ENCODE measurements at regions not wholly inside any gene's neighbourhood (a gene's known extent, or its start where the extent isn't known, plus 50 kb on each side); places are given as distances from the start of the nearest gene placed in this dataset.

DNA sequence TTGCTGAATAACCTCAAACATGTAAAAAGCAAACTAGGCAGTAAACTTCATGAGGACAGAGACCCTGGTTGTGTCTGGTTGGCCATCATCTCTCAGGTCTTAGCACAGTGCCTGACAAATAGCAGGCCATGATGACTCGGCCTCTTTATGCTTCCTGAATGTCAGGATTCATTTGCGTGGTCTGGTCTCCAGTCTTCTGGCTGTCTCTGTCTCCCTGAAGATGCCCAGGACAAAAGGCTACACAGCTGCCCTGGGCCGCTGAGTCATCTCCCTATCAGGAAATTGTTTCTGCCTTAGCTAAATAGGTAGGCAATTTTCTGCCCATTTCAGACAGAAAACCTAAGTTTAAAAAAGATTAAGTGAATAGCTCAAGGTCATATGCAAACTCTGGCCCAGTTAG is 84.1 kb upstream of the FNDC3A start:
- DNase-seq (ENCODE audit: low spot score) = no peak

DNA sequence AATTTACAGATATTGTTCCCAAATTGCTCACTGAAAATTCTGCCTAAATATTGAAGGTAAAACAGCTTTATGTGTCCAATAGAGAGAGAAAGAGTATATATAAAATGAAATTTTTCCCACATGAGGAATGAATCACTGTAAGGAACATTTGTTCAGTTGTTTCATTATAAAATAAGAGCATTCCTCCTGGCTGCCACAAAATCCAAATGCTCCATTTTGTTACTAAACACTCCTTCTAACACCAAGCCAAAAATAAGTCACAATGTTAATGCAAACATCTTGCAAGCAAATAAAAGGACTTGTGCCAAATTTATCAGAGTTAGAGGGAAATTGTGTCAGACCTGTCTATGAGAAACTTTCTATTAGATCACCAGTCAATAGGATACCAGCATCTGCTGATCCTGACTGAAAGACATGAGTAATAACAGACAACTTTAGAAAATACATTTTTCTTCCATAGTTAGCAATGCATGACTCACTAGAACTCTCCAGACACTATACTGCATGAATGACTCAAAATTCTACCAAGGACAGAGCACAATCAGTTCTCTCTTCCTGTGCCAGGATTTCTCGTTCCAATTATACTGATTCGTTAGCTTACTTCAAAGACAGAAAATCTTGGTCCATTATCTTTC is 83.5 kb upstream of the FNDC3A start:
- DNase-seq (ENCODE audit: low spot score) = no peak

GRCh38 chr13:48892688-48893075 is 83.0 kb upstream of the FNDC3A start:
- no peak for DNase-seq (ENCODE audit: low spot score)

- DNase-seq (ENCODE audit: low spot score) = no peak
Observed at GRCh38 chr13:48896312-48896711, 79.4 kb upstream of the FNDC3A start.

DNA sequence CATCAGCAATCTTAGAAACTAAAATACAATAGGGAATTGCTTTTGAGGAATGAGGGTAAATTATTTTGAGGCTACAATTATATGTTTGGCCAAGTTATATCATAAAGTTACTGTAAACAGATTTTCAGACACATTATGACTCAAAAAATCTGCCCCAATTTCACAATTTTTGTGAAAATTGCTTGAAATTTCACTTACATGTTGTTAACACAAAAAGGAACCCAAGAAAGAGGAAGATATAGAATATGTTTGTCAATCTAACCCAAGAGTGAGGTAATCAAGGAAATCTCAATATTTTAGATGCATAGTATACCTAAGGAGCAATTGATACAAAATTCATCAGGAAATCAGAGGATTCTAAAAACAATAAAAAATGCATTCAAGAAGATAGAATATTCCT is 73.9 kb upstream of the FNDC3A start:
- no peak for DNase-seq (ENCODE audit: low spot score)

DNA sequence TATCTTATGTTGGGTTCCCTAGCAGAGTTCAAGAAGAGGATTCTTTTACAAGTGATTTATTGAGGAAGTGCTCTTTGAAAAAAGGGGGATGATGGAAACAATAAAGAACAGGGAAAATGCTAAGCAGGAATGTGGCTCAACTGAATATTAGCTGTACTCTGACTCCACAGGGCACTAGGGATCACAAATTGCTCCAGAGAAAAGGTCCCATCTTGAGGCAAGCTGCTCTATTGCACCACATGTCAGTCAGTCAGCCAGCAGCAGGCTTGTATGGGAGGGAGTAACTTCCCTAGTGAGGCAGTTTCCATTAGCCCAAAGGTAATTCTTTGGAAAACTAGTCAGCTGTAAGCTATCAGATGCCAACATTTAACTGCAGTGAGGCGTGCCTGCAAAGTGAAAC is 73.3 kb upstream of the FNDC3A start:
- DNase-seq (ENCODE audit: low spot score) = no peak

DNA sequence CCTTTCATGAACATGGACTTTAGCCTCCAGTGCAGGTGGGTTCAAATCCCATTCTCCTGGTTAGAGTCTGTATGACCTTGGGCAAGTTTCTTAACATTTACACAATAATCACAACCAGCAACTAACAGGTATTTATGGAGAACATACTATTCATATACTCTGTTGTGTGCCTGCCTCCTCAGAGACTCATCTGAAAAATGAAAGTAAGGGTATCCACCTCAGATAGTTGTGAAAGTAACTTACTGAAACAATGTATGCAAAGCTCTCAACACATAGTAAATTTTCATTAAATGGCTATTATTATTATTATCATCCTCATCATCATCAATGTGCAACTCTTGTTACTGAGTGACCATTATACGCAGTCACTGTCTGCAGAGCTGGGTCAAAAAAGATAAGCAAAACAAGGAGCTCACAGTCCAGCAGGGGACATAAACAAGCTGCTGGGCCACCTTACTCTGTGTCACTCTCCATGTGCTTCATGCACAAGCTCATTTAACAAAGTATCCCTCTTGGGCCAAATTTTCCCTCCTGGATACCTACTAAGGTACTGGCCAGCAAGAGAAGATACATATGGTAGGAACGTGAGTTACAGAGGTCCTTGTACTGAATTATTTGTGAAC is 70.9 kb upstream of the FNDC3A start:
- DNase-seq (ENCODE audit: low spot score) = no peak

GRCh38 chr13:48906200-48906599 is 69.5 kb upstream of the FNDC3A start:
- no peak for DNase-seq (ENCODE audit: low spot score)

DNA sequence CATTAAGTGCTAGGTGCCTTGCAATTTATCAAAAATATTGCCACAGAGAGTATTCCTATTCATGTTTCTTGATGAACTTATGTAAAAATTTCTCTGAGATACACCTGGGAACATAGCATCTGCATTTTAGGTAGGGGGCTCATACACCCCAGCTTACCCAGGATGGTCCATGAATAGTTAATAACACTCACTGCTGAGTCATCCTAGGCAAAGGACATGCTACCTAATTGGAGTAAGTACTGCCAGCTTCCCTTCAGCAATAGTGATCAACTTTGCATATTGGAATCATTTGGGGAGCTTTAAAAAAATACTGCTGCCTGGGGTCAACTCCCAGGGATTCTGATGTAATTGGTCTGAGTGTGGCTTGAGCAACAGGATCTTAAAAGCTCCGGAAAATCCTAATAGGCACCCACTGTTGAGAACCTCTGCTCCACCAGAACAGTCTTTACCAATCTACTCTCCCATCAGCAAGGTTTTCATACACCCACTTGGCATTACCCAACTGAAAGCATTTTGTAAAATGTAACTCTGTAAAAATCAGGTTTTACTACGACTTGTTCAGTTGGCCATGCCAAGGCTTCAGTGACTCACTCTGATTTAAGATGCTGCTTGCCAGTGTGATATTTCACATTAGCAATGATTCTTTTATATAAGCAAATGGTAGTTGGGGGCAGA is 67.2 kb upstream of the FNDC3A start:
- no peak for DNase-seq (ENCODE audit: low spot score)

- DNase-seq (ENCODE audit: low spot score) = no peak
Observed at GRCh38 chr13:48909056-48909389, 66.7 kb upstream of the FNDC3A start.

DNA sequence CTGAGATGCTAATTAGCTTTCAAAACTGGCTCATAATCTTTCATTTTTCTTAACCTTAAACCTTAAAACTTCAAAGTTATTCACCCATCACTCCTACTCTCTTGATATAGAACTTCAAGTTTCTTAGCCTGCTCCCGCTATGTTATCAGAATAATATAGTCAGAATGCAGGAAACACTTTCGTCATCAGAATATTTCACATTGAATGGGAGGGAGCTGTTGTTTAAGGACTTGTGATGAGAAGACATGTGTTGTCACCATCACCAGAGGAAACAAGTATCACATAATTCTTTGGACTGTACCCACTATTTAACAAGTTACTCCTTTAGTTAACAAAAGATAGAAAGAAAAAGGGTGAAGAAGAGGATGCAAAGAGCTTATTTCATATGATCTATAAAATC is 65.0 kb upstream of the FNDC3A start:
- no peak for DNase-seq (ENCODE audit: low spot score)

DNA sequence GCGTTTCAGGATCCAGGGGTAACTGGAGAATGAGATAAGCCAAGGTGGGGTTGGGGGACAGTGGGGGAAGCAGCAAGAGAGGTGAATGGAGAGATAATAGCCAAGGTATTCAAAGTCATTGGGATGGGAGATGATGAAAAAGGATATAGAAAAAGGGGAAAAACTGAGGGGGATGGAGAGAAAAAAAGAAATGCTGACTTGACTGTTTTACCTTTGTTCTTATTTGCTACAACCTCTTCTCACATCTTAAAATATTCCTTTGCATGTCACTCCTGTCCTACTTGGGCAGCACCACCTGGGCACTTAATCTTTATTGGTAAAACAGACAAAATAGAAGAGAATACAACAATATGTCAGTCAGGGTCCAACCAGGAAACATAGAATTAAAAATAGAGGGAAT is 56.0 kb upstream of the FNDC3A start:
- DNase-seq (ENCODE audit: low spot score) = no peak

DNA sequence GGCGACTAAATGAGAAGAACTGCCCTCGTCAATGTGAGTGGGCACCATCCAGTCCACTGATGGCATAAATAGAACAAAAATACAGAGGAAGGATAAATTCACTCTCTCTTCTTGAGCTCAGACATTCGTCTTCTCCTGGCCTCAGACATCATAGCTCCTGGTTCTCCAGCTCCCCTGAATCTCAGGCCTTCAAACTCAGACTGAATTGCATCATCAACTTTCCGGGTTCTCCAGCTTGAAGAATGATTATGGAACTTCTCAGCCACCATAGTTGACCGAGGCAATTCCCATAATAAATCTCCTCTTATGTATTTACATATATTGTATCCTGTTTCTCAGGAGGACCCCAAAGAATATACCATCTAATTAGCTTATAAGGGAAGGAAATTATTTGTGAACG is 55.0 kb upstream of the FNDC3A start:
- DNase-seq (ENCODE audit: low spot score) = no peak

- DNase-seq (ENCODE audit: low spot score) = no peak
Observed at GRCh38 chr13:48923376-48923775, 52.3 kb upstream of the FNDC3A start.

DNA sequence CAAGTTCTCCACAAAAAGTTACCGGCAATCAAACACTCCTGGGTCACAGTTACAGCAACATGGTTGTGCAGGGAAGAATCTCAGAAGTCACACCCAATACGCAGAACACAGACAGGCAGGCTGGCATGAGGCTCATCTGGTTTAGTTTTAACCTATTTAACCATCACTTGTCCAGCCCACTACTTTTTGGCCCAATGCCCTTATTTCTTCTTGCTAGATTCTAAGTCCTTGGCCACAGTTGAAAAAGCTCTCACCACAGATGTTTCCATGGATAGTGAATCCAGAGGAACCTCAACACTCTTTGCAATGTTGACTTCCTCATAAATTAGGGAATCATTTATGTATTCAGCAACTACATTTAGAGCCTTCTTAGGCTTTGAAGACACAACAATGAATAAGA is 50.7 kb upstream of the FNDC3A start:
- DNase-seq (ENCODE audit: low spot score) = no peak
